ENCODE measurements at regions not wholly inside any gene's neighbourhood (a gene's known extent, or its start where the extent isn't known, plus 50 kb on each side); places are given as distances from the start of the nearest gene placed in this dataset.
"Not testable (repeated sequence)": the region's sequence is repeated elsewhere in the genome, so short reads cannot be mapped to it uniquely, and the experiment has no call there.

GRCh38 chr7:85805249-85805648 lies 618.4 kb upstream of the SEMA3D start:
- DNase-seq (ENCODE audit: low read depth in 2 of 3, low spot score in 2 of 3): no peak

- no peak for DNase-seq (ENCODE audit: low read depth in 2 of 3, low spot score in 2 of 3)
Measured at GRCh38 chr7:85802211-85802610, 615.4 kb upstream of the SEMA3D start.

GRCh38 chr7:85796956-85797355 lies 610.1 kb upstream of the SEMA3D start:
- no peak for DNase-seq (ENCODE audit: low read depth in 2 of 3, low spot score in 2 of 3)

GRCh38 chr7:85791098-85791497 lies 604.2 kb upstream of the SEMA3D start:
- not testable (repeated sequence) for DNase-seq (ENCODE audit: low read depth in 2 of 3, low spot score in 2 of 3)

GRCh38 chr7:85781606-85782005 lies 594.8 kb upstream of the SEMA3D start:
- DNase-seq (ENCODE audit: low read depth in 2 of 3, low spot score in 2 of 3): no peak

- DNase-seq (ENCODE audit: low read depth in 2 of 3, low spot score in 2 of 3): no peak
Measured at GRCh38 chr7:85776691-85777345, 590.0 kb upstream of the SEMA3D start.

GRCh38 chr7:85775431-85775830 lies 588.6 kb upstream of the SEMA3D start:
- DNase-seq (ENCODE audit: low read depth in 2 of 3, low spot score in 2 of 3): no peak

- no peak for DNase-seq (ENCODE audit: low read depth in 2 of 3, low spot score in 2 of 3)
Measured at GRCh38 chr7:85774986-85775385, 588.1 kb upstream of the SEMA3D start.

GRCh38 chr7:85773116-85773728 lies 586.4 kb upstream of the SEMA3D start:
- DNase-seq (ENCODE audit: low read depth in 2 of 3, low spot score in 2 of 3): no peak

- DNase-seq (ENCODE audit: low read depth in 2 of 3, low spot score in 2 of 3): no peak
Measured at GRCh38 chr7:85771516-85771915, 584.7 kb upstream of the SEMA3D start.

GRCh38 chr7:85770332-85770731 lies 583.5 kb upstream of the SEMA3D start:
- DNase-seq (ENCODE audit: low read depth in 2 of 3, low spot score in 2 of 3): no peak

- DNase-seq (ENCODE audit: low read depth in 2 of 3, low spot score in 2 of 3): no peak
Measured at GRCh38 chr7:85765698-85766298, 578.9 kb upstream of the SEMA3D start.

- DNase-seq (ENCODE audit: low read depth in 2 of 3, low spot score in 2 of 3): no peak
Measured at GRCh38 chr7:85764034-85764433, 577.2 kb upstream of the SEMA3D start.

- no peak for DNase-seq (ENCODE audit: low read depth in 2 of 3, low spot score in 2 of 3)
Measured at GRCh38 chr7:85757348-85757747, 570.5 kb upstream of the SEMA3D start.

- DNase-seq (ENCODE audit: low read depth in 2 of 3, low spot score in 2 of 3): no peak
Measured at GRCh38 chr7:85750454-85750949, 563.6 kb upstream of the SEMA3D start.

GRCh38 chr7:85749696-85750453 lies 563.0 kb upstream of the SEMA3D start:
- DNase-seq (ENCODE audit: low read depth in 2 of 3, low spot score in 2 of 3): no peak

- DNase-seq (ENCODE audit: low read depth in 2 of 3, low spot score in 2 of 3): no peak
Measured at GRCh38 chr7:85748861-85749260, 562.0 kb upstream of the SEMA3D start.

- DNase-seq (ENCODE audit: low read depth in 2 of 3, low spot score in 2 of 3): no peak
Measured at GRCh38 chr7:85737426-85737825, 550.6 kb upstream of the SEMA3D start.

- DNase-seq (ENCODE audit: low read depth in 2 of 3, low spot score in 2 of 3): no peak
Measured at GRCh38 chr7:85736085-85736484, 549.2 kb upstream of the SEMA3D start.

GRCh38 chr7:85734823-85735222 lies 548.0 kb upstream of the SEMA3D start:
- DNase-seq (ENCODE audit: low read depth in 2 of 3, low spot score in 2 of 3): no peak

GRCh38 chr7:85733169-85733915 lies 546.5 kb upstream of the SEMA3D start:
- no peak for DNase-seq (ENCODE audit: low read depth in 2 of 3, low spot score in 2 of 3)
